Fibroblast of upper back skin (primary cell): ENCODE measurements at regions not wholly inside any gene's neighbourhood (a gene's known extent, or its start where the extent isn't known, plus 50 kb on each side); places are given as distances from the start of the nearest gene placed in this dataset.
A peak's percentile ranks its signal among the peaks of the same experiment; 100 is the strongest.
"Not testable (repeated sequence)": the region's sequence is repeated elsewhere in the genome, so short reads cannot be mapped to it uniquely, and the experiment has no call there.

Source experiments
- DNase-seq: peaks from one replicate; pipeline ENCODE4 v3.0.0-alpha.2; 2013

GRCh38 chr13:39803156-39803555, 147.7 kb downstream of the COG6 start:
- DNase-seq, result no peak

- no peak for DNase-seq
These were observed 148.4 kb downstream of the COG6 start for GRCh38 chr13:39803851-39804250.

- DNase-seq, result no peak
These were observed 149.1 kb downstream of the COG6 start for GRCh38 chr13:39804332-39805210.

- no peak for DNase-seq
These were observed 154.0 kb downstream of the COG6 start for GRCh38 chr13:39809466-39809865.

DNA sequence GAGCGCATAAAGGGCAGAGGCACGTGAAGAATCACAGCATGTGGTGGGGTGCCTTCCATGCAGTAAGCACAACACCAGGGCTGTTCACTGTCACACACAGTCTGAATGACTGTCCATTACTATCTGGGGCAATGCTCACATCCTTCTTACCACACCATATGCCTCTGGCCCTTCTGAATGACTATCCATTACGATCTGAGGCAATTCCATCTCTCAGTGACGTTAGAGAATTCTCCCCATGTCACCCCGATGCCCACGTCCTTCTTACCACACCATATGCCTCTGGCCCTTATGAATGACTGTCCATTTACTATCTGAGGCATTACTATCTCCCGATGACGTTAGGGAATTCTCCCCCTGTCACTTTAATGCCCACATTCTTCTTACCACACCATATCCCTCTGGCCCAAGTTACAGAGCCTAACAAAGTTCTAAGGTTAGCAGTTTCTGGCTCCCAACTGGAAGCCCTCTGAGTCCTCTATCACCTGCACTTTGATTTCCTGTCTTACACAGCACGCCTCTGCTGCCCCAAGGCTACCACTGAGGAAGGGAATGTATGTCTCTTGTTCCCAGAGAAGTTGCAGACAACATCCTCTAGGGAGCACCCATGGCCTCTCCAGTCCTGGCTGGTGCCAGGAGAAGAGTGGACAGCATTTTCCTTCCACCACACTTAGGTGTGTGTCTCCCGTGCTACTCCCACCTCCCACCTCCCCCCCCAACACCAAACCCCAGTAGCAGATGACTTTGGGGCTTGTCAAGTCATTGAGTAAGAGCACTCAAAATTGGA, 154.8 kb downstream of the COG6 start:
- DNase-seq, result no peak

DNA sequence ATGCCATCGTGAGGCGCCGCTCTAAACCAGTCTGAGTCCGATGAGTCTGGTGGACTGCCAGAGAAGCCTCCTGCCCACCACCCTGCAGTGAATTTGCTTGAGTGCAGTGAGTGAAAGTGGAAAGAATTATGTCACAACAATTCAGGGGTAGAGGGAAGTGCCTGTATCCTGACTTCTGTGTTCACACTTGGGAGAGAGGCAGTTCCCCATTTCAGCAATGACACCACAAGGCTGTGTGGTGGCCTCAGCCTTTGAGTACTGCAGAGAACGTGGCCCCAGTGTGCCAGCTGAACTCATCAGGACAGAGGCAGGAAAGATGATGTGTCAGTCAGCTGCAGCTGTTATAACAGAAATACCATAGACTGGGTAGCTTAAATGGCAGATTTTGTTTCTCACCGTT, 155.6 kb downstream of the COG6 start:
- DNase-seq, result no peak

GRCh38 chr13:39811696-39812095, 156.2 kb downstream of the COG6 start:
- DNase-seq, result no peak

DNA sequence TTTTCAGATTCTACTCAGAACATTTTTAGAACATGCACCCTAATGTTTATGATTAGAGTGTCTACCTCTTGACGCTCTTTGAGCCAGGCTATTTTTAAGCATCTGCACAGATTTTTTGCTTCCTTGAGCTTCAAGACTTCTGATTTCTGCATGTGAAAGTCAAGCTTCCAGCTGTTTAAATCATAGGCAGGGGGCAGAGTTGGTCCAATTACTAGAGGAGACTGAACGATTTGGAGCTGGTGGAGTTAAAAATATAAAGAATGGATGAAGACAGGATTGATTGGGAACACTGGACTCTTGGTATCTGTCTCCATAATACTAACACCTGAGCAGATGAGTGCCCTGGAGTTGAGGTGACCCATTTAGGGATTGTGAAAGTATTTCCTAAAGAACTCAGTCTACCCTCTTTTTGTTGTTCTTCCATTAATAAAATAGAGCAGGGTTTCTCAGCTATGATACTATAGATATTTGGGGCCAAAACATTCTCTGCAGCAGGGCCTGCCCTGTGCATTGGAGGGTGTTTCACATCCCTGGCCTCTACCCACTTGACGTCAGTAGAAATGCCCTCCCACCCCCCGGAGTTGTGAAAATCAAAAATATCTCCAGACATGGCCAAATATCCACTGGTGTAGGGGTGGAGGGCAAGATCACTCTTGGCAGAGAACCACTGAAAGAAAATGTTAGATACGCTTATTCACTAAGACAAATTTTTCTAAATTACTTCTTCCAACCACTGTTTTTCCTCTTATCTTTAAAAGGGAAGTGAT, 160.1 kb downstream of the COG6 start:
- peak; percentile 9 for DNase-seq

DNA sequence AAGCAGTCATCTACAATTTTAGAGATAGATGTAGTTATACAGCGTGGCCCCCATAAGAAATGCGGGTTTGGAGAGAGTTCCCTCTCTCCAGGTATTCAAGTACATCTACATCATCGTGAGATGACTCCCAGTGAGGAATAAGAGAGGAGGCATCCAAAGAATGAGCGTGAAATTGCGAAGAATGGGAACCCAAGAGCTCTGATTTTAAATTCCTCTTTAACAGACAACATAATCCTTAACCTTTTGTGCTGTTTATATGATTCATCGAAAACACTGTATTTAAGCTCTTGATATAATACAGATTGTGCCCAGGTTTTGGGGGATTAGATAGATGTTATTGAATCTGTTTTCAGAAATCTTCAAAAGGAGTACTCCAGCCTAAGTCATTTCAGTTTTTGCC, 161.5 kb downstream of the COG6 start:
- DNase-seq, result peak; percentile 20

GRCh38 chr13:39818953-39819352, 163.5 kb downstream of the COG6 start:
- no peak for DNase-seq

DNA sequence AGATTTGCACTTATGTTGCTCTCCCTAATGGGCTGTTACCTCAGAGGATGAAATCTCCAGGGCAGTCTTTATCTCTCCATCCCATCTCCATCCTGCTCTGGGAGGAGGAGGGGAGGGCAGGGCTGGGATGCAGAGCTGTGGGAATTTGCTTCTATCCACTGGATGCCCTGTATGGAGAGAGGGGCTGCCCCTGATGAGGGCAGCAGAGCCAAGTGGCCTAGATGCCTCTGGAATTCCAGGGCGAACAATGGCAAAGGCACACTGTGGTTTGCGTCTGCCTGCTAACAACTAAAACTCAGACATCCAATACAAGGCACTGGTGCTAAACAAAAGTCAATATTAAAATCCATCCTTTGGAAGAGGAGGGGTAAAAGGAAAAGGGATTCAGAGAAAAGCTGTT, 165.1 kb downstream of the COG6 start:
- no peak for DNase-seq

- no peak for DNase-seq
These were observed 166.5 kb downstream of the COG6 start for GRCh38 chr13:39821977-39822376.

GRCh38 chr13:39822437-39822836, 167.0 kb downstream of the COG6 start:
- DNase-seq, result no peak

GRCh38 chr13:39823063-39823713, 167.7 kb downstream of the COG6 start:
- no peak for DNase-seq

DNA sequence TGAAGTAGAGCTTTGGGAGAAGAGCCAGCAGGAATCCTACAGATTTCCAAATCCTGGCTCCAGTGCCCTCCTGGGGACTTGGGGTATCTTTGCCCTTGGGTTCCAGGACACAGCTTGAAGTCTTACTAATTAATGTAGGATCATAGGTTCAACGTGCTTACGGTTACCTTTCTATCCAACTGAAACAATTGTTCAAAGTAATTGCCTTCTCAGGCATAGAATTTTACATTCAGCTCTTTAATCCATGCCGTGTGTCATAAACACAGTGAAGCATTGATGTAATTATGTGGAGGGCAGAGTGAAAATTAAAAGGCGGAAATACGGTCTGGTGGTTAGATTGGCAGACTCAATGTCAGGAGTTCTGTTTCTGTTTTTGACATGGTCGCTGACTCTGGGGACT, 170.4 kb downstream of the COG6 start:
- no peak for DNase-seq

DNA sequence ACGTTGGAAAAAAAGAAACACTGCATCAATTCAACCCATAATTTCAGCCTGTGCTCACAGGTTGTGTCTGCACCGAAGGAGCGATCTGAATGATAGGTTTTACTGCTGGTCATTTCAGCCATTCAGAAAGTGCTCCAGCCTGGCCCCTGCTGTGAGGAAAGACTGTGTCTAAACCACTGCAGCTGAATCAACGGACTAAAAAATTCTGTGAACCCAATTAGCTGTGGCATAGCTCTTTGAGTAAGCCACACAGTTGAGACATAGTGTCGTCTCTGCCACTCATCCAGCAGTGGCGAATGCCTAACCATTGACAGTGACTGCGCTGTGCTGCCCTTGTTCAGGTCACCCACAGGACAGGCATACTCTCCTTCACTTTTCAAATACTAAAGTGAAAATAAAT, 179.8 kb downstream of the COG6 start:
- peak; percentile 19 for DNase-seq

- DNase-seq, result no peak
These were observed 180.6 kb downstream of the COG6 start for GRCh38 chr13:39836038-39836437.

GRCh38 chr13:39837866-39838265, 182.4 kb downstream of the COG6 start:
- not testable (repeated sequence) for DNase-seq

GRCh38 chr13:39840201-39840600, 184.7 kb downstream of the COG6 start:
- peak; percentile 33 for DNase-seq

DNA sequence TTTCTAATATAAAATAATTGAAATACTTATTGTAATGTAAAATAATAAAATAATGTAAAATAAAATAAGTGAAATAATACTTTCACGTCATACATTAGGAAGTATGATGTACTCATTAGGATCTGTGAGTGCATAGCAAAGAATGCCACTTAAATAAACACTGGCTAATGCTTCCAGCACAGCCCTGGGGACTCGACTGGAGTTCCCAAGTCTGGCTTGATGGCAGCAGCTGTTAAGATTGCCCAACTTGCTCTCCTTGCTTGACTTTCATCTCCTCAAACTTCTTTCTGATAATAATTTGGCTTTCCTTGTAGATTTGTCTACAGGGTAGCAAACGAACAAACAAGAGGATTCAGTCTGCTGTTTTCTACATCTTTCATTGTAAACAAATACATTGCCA, 191.9 kb downstream of the COG6 start:
- DNase-seq, result no peak

DNA sequence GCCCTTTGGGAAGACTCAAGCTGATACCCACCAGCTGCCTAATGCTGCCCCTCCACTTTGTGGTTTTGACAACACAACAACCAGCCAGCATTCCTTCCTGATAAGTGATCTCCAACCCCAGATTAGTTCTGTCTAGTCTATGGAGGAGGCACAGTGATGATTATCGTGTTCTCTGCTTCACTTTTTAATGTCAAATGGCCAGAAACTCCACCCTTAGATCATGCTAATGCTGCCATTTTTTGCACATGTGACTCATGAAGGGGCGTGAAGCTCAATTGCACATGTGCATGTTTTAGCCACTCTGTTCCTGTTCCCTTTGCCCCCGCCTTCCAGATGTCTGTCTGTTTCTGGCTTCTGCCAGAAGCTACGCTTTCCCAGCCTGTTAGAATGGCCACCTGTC, 199.8 kb downstream of the COG6 start:
- DNase-seq, result peak; percentile 6

- no peak for DNase-seq
These were observed 201.3 kb downstream of the COG6 start for GRCh38 chr13:39856714-39857113.

- no peak for DNase-seq
These were observed 203.3 kb downstream of the COG6 start for GRCh38 chr13:39858794-39859193.
